GM20000 (cell line): ENCODE measurements at regions not wholly inside any gene's neighbourhood (a gene's known extent, or its start where the extent isn't known, plus 50 kb on each side); places are given as distances from the start of the nearest gene placed in this dataset.

Experiments used
- DNase-seq: peaks from one replicate; pipeline ENCODE4 v3.0.0; 2012; ENCODE audit warnings: low spot score
- CTCF ChIP-seq: IDR thresholded peaks from 2 replicates; pipeline ENCODE4 v1.5.1; 2012; ENCODE audit warnings: mild to moderate bottlenecking, control low read depth; ENCODE audit errors: extremely low read depth, missing control alignments

GRCh38 chr7:109522585-109522984 lies 952.9 kb downstream of the DNAJB9 start:
- no peak for TF ChIP-seq CTCF

GRCh38 chr7:109527833-109528232 lies 958.2 kb downstream of the DNAJB9 start:
- no peak for DNase-seq
- no peak for TF ChIP-seq CTCF

More at GRCh38 chr7:109522585-109522984, 952.9 kb downstream of the DNAJB9 start:
- no peak for DNase-seq

- TF ChIP-seq CTCF = no peak
- no peak for DNase-seq
Observed at GRCh38 chr7:109529712-109530111, 960.0 kb downstream of the DNAJB9 start.

GRCh38 chr7:109532262-109532992 lies 962.8 kb downstream of the DNAJB9 start:
- no peak for TF ChIP-seq CTCF
- DNase-seq = no peak

GRCh38 chr7:109545686-109546085 lies 976.0 kb downstream of the DNAJB9 start:
- no peak for TF ChIP-seq CTCF
- DNase-seq = no peak

GRCh38 chr7:109549471-109550193 lies 980.0 kb downstream of the DNAJB9 start:
- DNase-seq = no peak
- TF ChIP-seq CTCF = no peak

GRCh38 chr7:109552017-109552416 lies 982.3 kb downstream of the DNAJB9 start:
- DNase-seq = no peak
- no peak for TF ChIP-seq CTCF
